ENCODE measurements at regions not wholly inside any gene's neighbourhood (a gene's known extent, or its start where the extent isn't known, plus 50 kb on each side); places are given as distances from the start of the nearest gene placed in this dataset.

DNA sequence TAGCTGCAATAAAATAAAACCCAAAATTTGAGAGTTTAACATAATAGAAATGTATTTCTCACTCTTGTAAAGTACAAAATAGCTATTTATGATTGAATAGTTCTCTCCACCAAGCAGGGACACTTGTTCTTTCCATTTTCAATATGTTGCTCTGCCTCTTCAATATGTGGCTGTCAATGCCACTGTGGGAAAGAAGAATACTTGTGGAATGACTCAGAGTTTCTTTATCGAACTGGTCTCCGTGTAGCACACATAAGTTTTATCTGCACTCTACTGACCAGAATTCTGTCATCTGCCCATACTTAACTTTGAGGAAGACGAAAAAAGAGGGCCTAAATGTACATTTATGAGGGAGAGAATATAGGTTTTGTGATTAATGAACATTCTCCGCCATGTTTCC lies 256.9 kb downstream of the ATXN7L3B start:
- H3K4me1 ChIP-seq (replicated peaks), result no peaks in the 10 kb centered on the region
- no peak overlapping the region for H3K4me3 ChIP-seq
- no peak for TF ChIP-seq POLR2A (IDR thresholded peaks at IDR 0.05)
- no peak for TF ChIP-seq POLR2AphosphoS5 (IDR thresholded peaks at IDR 0.05)
- TF ChIP-seq, protein P1, sequence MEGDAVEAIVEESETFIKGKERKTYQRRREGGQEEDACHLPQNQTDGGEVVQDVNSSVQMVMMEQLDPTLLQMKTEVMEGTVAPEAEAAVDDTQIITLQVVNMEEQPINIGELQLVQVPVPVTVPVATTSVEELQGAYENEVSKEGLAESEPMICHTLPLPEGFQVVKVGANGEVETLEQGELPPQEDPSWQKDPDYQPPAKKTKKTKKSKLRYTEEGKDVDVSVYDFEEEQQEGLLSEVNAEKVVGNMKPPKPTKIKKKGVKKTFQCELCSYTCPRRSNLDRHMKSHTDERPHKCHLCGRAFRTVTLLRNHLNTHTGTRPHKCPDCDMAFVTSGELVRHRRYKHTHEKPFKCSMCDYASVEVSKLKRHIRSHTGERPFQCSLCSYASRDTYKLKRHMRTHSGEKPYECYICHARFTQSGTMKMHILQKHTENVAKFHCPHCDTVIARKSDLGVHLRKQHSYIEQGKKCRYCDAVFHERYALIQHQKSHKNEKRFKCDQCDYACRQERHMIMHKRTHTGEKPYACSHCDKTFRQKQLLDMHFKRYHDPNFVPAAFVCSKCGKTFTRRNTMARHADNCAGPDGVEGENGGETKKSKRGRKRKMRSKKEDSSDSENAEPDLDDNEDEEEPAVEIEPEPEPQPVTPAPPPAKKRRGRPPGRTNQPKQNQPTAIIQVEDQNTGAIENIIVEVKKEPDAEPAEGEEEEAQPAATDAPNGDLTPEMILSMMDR (IDR thresholded peaks at IDR 0.05), result no peak
- 93% methylated on average over 4 of the region's 4 CpGs for WGBS
- H3K36me3 ChIP-seq, result no peaks in the 10 kb centered on the region
- H3K9me3 ChIP-seq, result no peaks in the 10 kb centered on the region
- intact Hi-C loops (cut with DNase I), result no loop called here
- DNase-seq (ENCODE audit: low spot score), result no peak
- H3K27ac ChIP-seq, result no peak overlapping the region
- no peaks in the 10 kb centered on the region for H3K27me3 ChIP-seq (replicated peaks; ENCODE audit: insufficient read depth)

DNA sequence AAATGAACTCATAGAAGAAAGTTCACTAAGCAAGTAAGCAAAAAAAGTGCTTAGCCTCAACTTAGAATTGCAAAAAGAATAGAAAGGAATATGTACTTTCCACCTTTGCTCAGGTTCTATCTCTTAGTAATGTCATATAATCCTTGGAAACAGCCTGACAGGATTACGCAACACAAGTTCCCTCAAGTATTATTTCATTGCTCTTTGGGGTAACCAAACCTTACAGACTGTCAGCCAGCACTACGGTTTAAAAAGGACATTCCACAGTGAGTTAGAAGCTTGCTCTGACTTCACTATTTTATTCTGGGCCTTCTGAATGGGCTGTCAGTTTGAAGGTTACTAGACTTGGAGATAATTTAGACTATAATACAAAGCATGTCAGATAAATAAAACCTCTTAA lies 264.0 kb downstream of the ATXN7L3B start:
- H3K4me3 ChIP-seq, result no peak overlapping the region

DNA sequence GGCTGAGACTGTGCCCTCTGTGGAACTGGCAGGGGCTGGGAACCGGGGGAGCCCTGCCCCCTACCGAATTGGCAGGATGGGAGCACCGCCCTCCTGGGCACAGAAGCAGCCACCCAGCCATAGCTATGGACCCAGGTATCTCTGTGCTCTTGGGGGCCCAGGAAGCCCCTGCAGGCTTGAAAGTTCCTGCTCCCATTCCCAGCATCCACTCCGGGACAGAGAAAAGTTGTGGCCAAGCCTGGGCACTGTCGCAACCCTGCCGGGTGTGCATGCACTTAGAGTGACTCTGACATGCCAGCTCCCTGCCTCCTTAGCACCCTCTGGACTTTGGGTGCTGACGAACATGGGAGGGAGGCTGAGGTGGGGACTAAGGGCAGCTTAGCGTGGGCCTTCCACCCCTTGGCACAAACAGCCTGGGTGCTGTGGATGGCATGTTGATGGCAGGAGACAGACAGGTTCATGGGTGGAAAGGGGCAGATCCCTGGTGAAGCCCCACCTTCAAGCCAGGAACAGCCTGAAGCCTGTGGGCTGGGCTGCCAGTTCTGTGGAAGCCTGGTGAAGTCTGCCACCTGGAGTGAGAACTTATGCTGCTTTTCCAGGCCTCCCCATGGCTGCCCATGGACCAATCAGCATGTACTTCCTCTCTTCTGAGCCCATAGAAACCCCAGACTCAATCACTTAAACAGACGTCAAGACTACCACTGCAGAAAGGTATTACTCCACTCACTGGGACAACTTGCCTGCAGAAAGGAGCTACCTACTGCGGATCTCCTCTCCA lies 279.0 kb downstream of the ATXN7L3B start:
- no peak for DNase-seq (ENCODE audit: low spot score)
- no peaks in the 10 kb centered on the region for H3K4me1 ChIP-seq (replicated peaks)
- 94% methylated on average over 10 of the region's 10 CpGs for WGBS

More for the DNA sequence above, 264.0 kb downstream of the ATXN7L3B start:
- no peak overlapping the region for H3K27ac ChIP-seq
- H3K36me3 ChIP-seq, result no peaks in the 10 kb centered on the region
- TF ChIP-seq POLR2A (IDR thresholded peaks at IDR 0.05), result no peak
- no peak for TF ChIP-seq POLR2AphosphoS5 (IDR thresholded peaks at IDR 0.05)
- TF ChIP-seq, protein P1 (IDR thresholded peaks at IDR 0.05), result no peak
- WGBS, result 40% methylated on average over 2 of the region's 2 CpGs
- no peak for DNase-seq (ENCODE audit: low spot score)
- intact Hi-C loops (cut with DNase I), result no loop called here
- H3K4me1 ChIP-seq (replicated peaks), result no peaks in the 10 kb centered on the region
- H3K27me3 ChIP-seq (replicated peaks; ENCODE audit: insufficient read depth), result no peaks in the 10 kb centered on the region
- no peaks in the 10 kb centered on the region for H3K9me3 ChIP-seq

DNA sequence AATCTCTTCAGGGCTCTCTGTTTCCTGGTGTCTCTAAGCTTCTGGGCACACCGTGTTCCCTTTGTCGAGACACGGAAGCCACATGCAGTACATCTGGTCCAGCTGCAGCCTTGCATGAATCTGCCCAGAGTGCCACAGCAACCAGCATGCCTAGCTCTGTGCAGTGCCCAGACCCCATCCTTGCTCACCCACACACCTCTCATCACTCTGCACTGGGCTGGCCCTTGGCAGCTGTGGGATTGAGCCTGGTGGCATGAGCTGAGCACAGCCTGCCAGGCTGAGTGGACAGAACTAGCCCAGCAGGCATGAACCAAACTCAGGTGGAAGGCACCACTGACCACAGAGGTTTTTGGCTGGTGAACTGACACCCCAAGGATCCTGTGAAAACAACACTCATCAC lies 279.9 kb downstream of the ATXN7L3B start:
- Histone ChIP-seq H3K27me3 (replicated peaks; ENCODE audit: insufficient read depth) (no peaks in the 10 kb centered on the region), H3K36me3 (no peaks in the 10 kb centered on the region), H3K9me3 (no peaks in the 10 kb centered on the region), H3K4me1 (replicated peaks) (no peaks in the 10 kb centered on the region), H3K4me3 (no peak overlapping the region), H3K27ac (no peak overlapping the region)
- TF ChIP-seq POLR2AphosphoS5 (IDR thresholded peaks at IDR 0.05), result no peak
- no peak for TF ChIP-seq POLR2A (IDR thresholded peaks at IDR 0.05)
- TF ChIP-seq, protein P1 (IDR thresholded peaks at IDR 0.05), result no peak
- WGBS, result 87% methylated on average over 3 of the region's 3 CpGs
- no peak for DNase-seq (ENCODE audit: low spot score)
- intact Hi-C loops (cut with DNase I), result no loop called here

More for the DNA sequence above, 279.0 kb downstream of the ATXN7L3B start:
- H3K36me3 ChIP-seq, result no peaks in the 10 kb centered on the region
- TF ChIP-seq, protein P1 (IDR thresholded peaks at IDR 0.05), result no peak
- TF ChIP-seq POLR2A (IDR thresholded peaks at IDR 0.05), result no peak
- TF ChIP-seq POLR2AphosphoS5 (IDR thresholded peaks at IDR 0.05), result no peak
- intact Hi-C loops (cut with DNase I), result no loop called here
- H3K9me3 ChIP-seq, result no peaks in the 10 kb centered on the region
- H3K4me3 ChIP-seq, result no peak overlapping the region
- no peak overlapping the region for H3K27ac ChIP-seq
- no peaks in the 10 kb centered on the region for H3K27me3 ChIP-seq (replicated peaks; ENCODE audit: insufficient read depth)

DNA sequence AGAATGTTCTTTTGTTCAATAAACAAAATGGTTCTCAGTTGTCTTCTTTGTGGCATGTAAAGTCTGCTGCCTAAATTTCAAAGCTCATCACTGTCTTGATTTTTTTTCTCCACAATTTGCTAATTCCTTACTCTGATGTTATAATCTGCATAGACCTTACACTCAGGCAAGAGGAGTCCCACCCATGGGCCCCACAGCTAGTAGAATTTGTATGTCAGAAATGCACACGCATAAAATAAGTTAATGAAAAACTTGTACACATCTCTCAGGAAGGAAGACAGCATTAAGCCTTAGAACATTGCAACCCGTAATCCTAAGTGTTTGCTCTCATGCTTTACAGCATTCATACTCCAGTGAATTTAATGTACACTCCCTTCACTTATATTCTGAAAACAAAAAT lies 280.8 kb downstream of the ATXN7L3B start:
- 63% methylated on average over 2 of the region's 2 CpGs for WGBS

More for the DNA sequence above, 280.8 kb downstream of the ATXN7L3B start:
- no peak for TF ChIP-seq POLR2AphosphoS5 (IDR thresholded peaks at IDR 0.05)
- no peak for TF ChIP-seq POLR2A (IDR thresholded peaks at IDR 0.05)
- TF ChIP-seq, protein P1 (IDR thresholded peaks at IDR 0.05), result no peak
- Histone ChIP-seq H3K4me3 (no peak overlapping the region), H3K36me3 (no peaks in the 10 kb centered on the region), H3K4me1 (replicated peaks) (no peaks in the 10 kb centered on the region), H3K27me3 (replicated peaks; ENCODE audit: insufficient read depth) (no peaks in the 10 kb centered on the region), H3K9me3 (no peaks in the 10 kb centered on the region), H3K27ac (no peak overlapping the region)
- intact Hi-C loops (cut with DNase I), result no loop called here
- DNase-seq (ENCODE audit: low spot score), result no peak
